DMS79 treated with DMSO at 0.1 percent for 48 hours (cell line): ENCODE measurements at regions not wholly inside any gene's neighbourhood (a gene's known extent, or its start where the extent isn't known, plus 50 kb on each side); places are given as distances from the start of the nearest gene placed in this dataset.
"Not testable (repeated sequence)": the region's sequence is repeated elsewhere in the genome, so short reads cannot be mapped to it uniquely, and the experiment has no call there.

ENCODE experiments used
- DNase-seq: peaks from one replicate; lab custom pipeline; 2025; lab: John Stamatoyannopoulos, UW

DNA sequence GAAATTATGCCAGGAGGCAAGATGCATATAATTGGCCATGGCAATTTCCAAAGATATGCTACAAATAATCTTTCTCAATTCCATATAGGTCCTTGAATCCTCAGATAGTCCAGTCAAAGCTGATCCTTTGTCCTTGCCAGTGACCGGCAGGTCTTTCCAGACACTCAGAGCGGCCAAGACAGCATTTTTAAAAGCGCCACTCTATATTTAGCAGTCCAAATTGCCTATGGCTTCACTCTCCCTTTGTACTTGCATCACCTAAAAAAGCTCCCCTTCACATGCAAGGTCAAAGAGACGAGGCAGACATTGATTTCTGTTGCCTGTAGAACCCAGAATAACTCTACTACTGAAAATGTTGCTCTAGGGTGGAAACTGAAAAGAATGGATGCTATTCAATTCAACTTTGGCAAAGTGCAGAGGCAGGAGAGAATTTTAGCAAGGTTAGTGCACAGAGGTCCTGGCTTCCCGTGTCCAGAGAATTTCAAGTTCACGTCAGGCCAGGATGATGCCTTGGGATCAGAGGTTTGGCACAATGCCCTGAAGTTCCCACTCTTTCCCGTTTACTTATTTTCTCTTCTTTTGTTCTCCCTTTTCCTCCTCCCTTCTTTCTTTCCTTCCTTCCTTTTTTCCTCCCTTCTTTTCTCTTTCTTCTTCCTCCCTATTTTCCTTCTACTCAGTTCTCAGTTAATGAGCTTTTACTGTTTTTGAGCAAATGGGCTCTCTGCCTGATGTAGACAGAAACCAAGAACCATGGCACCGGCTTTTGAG lies 108.5 kb downstream of the KCNK1 start:
- DNase-seq: no peak

DNA sequence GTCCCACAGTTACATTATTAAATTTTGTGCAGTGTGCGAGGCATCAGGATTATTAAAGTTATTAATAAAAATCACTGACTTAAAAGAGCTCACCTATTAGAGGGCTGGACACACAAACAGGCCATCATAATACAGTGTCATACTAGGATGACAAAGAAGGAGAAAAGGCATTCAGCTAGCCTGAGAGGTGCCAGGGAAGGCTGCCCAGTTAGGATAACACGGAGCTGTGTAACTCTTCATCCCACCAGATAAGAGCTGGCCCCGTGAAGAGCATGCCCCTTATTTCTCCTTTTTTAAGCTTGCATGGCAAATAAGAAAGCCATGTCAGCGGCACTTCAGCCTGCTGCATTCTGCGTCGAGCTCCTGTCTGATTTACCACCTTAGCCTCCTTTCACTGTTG lies 109.5 kb downstream of the KCNK1 start:
- DNase-seq: no peak

DNA sequence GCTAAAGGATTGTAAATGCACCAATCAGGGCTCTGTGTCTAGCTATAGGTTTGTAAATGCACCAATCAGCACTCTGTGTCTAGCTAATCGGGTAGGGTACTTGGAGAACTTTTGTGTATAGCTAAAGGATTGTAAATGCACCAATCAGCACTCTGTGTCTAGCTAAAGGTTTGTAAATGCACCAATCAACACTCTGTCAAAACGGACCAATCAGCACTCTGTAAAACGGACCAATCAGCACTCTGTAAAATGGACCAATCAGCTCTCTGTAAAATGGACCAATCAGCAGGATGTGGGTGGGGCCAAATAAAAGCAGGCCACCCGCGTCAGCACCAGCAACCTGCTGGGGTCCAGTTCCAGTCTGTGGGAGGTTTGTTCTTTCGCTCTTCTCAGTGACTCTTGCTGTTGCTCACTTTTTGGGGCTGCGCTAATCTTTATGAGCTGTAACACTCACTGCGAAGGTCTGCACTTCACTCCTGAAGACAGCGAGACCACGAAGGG lies 110.3 kb downstream of the KCNK1 start:
- not testable (repeated sequence) for DNase-seq

DNA sequence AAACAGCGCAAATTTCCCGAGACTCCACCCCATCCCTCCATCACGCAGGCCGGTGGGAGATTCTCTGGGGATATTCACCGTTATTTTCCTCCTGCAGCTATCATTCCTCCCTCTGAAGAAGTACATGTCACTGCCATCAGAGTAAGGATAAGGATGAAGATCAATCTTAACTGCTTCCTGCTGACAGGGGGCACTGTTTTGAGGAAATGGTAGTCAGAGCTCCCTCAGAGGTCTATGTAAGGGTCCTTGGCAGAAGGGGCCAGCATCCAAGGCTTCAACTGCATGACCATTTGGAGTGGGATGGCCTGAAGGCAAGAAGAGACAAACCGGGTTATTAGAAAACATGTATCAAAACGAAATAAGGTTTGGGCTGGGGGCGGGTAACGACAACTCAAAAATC lies 111.5 kb downstream of the KCNK1 start:
- no peak for DNase-seq

DNA sequence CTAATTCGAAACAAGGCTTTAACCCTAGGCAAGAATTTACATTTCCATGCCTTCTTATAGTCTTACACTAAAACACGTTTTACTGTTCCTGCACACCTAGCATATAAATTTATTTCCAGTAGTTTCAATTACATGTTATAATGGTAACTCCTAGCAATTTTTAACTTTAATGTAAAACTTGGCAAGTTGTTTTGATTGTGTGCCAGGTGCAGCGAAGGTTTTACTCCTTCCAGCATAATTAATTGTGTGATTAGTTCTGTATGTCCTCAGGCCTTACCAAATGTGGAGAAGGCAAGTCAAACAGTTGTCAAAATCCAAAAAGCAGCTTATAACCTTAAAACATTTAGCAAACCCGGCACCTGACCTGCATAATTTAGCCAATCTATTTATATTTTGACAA lies 114.8 kb downstream of the KCNK1 start:
- DNase-seq: no peak

DNA sequence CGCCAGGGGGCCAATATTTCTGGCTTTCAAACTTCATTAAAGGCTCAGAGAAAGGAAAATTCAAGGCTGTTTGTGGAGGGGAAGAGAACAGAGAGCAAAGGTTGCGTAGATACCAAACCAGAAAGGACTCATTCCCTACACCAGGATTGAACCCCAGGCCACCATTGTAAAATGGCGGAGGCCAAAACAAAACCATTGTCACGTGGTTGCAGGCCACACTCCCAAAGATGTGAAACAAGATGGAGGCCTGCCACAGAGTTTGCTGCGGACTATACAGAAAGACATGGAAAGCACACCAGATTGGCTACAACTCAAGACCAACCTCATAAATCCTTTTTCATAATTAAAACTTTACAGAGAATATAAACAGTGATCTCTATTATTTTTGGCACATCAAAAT lies 116.5 kb downstream of the KCNK1 start:
- DNase-seq: no peak

DNA sequence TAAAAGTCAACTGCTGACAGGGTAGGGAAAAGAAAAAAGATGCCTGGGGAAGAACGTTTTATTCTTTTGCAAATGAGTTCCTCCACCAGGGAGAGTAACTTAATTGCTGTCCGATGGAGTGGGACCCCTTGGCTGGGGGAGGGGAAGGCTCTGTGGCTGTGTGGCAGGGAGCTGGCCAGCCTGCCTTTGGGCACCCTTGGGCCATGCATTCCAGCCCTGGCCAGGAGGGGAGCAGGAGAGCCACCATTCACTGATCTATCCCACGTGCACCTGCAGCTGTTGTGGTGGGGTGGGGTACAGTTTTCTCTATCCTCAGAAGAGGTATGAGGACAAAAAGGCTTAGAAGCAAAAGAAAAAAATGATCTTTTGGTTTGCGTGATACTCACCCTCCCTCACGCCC lies 116.9 kb downstream of the KCNK1 start:
- no peak for DNase-seq

DNA sequence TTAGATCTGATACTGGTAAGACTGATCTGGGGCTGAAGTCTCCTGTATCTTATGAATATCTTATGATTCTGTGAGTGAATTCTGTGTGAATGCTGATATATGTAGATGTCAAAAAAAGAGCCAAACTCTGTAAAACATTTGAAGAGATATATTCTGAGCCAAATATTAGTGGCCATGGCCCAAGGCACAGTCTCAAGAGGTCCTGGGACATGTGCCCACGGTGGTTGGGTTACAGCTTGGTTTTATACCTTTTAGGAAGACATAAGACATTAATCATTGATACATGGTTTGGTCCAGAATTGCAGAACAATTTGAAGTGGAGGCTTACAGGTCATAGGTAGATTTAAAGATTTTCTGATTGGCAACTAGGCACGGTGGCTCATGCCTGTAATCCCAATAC lies 118.3 kb downstream of the KCNK1 start:
- DNase-seq: no peak

DNA sequence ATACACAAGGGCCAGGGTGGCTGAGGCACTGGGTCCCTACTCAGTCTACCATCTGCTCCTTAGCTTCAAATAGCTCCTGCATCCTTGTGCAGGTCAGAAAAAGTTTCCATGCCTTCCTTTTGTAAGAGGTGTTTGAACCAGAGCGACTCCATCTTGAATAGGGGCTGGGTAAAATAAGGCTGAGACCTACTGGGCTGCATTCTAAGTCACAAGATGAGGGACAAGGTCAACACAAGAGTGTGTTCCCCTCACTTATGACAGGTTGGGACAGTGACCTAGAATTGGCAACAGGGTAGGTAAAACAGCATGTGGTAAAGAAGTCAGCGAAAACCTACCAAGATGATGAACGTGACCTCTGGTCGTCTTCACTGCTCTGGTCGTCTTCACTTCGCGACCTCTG lies 120.5 kb downstream of the KCNK1 start:
- DNase-seq: no peak

DNA sequence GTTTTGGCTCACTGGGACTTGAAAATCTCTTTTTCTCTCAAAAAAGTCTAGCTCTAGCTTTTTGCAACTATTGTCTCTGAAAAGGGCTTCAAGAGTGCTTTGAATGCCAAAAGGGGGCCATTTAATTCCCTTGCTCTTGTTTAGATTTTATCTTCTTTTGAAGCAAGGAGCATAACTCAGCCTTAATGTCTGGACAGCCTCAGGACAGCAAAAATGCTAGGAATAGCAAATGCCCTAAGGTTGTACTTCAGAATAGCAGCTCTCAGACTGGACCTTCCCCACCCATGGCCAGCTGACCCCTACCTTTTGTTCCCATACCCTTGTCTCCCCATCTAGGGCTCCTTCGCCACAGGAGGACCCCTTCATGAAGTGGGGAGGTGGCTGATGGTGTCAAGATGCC lies 121.4 kb downstream of the KCNK1 start:
- DNase-seq: no peak

DNA sequence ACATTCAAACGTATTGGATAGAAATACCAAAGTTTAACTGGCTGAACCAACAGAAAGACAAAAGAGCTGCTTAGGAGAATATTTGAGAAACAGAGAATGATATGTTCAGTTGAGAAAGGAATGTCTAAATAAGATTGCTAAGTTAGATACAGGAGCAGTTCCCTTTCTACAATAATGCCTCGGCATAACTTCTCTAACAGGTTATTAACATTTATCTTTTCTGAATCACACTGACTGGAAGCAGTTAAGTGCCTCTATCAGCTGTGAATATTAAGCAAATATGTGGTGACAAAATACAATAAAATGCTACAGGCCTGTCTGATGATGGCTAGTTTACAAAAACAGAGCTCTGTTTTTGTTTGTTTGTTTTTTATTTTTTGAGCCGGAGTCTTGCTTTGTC lies 121.9 kb downstream of the KCNK1 start:
- DNase-seq: no peak

DNA sequence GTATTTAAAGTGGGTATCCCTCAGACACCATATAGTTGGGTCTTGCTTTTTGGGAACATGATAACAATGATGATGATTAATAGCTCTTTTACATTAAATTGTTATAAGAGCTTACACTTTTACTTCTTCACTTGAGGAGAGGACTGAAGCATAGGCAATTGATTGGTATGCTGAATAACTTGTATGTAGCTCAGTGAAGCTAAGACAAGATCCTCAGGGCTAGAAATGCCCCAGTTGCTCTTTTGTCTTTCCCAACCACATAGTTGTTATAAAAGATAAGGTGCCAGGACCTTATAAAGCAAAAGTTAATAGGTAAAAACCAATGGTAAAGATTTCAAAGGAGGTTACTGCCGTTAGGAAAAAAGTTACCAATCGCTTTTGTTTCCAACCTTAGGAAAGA lies 123.4 kb downstream of the KCNK1 start:
- DNase-seq: no peak

DNA sequence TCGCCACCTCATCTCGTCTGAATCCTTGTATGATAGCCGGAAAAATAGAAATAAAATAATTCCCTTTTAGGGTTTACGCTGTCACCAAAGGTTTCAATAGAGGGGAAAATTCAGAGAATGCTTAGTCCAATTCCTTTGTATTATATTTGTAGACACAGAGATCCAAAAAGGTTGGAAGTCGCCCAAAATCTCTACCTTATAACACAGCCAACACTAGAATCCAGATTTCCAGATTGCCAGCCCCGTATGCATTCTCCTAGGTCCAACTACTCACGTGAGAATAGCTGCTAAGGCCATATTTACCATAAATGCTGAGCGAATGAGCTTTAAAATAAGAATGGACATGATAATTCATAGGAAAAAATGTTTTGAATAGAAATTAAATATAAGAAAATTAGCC lies 124.5 kb downstream of the KCNK1 start:
- no peak for DNase-seq

DNA sequence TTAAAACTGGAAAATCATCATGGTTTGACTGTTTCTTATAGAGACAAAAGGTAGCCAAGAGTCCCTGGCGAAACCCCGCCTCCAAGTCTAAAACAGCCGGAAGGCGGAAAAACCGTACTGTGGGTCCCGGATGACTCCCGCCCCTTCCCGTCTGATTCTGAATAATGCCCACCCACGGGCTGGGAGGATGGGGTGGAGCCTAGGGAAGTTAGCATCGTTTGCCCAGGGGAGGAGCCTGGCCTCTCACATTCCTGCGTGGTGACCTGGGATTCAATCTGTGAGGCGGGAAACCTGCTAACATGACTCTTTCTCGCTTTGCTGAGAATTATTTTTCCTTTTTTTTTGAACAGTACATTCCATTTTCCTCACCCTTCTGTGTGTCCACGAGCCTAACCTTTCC lies 124.9 kb downstream of the KCNK1 start:
- DNase-seq: no peak

DNA sequence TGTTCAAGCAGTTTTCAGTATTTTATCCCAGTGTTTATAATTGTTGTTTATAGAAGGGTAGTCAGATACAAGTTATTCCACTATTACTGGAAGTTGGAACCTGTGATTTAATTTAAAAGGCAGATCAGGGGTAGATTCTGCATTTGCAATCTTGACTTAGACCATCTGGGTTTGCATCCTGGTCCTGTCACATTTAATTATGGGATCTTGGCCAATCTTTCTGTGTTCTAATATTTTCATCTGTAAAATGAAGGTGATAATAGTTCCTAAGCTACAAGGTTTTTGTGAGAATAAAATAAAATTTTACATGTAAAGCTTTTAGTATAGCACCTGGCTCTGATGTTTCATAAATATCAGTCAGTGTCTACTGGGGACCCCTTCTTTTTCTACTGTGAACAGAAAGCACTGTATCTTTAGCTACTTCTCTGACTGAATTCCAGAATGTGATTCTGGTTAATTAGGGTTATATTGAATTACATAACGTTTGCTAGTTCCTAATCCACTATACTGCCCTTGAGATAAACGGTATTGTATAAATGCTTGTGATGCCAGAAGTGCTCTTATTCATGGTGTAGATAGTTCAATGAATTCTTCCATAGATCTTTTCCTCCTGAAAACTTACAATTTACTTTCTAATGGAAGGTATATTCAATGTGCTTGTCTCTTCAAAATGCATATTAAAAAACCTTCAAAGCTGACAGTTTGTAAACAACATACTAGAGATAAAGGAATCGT lies 131.0 kb downstream of the KCNK1 start:
- no peak for DNase-seq

DNA sequence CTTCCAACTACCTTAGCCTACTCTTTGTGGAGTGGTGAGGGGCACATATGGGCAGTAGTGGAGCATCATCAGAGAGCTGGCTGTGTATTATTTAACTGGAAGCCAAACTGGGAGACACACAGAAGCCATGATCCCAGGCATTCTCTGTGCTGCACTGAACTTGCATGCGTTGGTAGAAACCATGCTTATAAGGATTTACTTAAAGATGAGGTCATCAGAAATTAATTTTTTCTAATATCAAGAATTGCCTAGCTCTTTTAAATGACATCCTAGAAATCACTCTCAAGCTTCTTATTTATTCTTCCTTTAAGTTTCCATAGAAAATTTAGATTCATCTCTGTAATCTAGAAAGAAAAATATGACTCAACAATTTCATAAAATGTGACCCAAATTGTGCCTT lies 136.2 kb downstream of the KCNK1 start:
- no peak for DNase-seq

DNA sequence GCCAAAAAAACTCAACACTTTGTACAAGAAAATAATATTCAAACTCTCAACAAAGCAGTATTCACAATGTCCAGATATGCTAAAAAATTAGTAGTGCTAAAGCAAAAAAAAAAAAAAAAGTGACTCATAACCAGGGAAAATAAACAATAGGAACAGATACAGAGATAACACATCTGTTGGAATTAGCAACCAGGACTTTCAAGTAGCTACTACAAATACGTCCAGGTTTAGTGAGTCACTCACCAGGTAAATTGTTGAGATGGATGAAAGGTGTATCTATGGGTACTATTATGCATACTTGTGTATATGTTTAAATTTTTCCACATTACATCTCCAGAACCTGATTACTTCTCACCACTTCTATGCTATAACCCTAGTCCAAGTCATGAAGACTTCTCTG lies 144.8 kb upstream of the SLC35F3 start:
- DNase-seq: no peak

DNA sequence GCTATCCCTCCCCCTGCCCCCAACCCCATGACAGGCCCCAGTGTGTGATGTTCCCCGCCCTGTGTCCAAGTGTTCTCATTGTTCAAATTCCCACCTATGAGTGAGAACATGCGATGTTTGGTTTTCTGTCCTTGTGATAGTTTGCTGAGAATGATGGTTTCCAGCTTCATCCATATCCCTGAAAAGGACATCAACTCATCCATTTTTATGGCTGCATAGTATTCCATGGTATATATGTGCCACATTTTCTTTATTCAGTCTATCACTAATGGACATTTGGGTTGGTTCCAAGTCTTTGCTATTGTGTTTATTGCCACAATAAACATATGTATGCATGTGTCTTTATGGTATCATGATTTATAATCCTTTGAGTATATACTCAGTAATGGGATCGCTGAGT lies 140.2 kb upstream of the SLC35F3 start:
- DNase-seq: not testable (repeated sequence)

DNA sequence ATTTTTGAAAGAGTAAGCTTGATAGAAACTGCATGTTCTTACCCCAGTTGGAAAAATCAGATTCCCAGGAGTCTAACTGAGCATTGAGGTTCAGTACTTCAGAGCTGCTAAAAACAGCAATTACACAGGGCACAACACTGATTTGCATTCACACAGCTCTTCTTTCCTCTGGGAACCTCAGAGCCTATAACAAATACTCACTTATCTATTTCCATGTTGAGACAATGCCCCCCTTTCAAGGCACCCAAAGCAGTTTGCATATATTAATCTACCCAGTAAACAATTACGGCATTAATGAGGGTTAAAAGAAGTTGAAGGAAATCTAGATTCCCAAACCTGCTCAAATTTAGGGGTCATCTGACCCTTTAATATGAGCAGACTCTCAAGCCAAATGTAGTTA lies 126.9 kb upstream of the SLC35F3 start:
- no peak for DNase-seq

DNA sequence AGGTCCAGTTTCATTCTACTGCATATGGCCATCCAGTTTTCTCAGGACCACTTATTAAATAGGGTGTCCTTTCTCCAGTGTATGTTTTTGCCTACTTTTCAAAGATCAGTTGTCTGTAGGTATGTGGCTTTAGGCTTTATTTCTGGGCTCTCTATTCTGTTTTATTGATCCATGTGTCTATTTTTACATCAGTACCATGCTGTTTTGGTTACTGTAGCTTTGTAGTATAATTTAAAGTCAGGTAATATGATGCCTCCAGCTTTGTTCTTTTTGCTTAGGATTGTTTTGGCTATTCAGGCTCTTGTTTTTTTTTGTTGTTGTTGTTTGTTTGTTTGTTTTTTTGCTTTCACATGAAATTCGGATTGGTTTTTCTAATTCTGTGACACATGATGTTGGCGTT lies 124.4 kb upstream of the SLC35F3 start:
- DNase-seq: no peak

DNA sequence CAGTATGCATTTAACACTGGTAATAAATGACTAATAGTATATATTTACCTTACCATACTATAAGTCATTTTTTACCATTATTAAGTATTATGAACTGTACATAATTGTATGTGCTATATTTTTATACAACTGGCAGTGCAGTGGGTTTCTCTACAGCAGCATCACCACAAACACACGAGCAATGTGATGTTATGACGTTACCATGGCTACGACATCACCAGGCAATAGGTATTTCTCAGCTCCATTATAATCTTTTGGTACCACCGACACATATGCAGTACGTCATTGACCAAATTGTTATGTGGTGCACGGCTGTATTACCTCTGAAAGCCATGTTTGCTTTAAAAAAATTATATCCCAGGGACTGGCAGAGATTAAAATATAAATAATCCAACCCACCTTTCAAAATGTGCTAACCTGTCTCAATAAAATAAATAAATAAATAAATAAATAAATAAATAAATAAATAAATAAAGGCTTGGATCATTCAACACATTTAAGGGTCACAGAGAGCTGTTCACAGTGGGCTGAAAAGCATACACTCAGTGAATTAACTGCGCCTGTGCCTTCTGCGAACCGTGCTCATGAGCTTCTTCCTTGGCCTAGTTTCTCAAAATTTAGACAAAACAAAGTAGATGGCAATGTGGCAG lies 121.4 kb upstream of the SLC35F3 start:
- no peak for DNase-seq

DNA sequence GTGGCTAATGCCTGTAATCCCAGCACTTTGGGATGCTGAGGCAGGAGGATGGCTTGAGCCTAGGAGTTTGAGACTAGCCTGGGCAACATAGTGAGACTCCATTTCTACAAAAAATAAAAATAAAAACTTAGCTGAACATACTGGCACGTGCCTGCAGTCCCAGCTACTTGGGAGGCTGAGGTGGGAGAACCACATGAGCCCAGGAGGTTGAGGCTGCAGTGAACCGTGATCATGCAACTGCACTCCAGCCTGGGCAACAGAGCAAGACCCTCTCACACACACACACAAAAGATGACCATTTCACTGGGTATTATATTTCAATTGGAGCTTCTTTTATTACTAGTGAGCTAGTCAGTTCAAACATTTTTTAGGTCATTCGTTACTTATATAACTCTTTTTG lies 116.9 kb upstream of the SLC35F3 start:
- no peak for DNase-seq

DNA sequence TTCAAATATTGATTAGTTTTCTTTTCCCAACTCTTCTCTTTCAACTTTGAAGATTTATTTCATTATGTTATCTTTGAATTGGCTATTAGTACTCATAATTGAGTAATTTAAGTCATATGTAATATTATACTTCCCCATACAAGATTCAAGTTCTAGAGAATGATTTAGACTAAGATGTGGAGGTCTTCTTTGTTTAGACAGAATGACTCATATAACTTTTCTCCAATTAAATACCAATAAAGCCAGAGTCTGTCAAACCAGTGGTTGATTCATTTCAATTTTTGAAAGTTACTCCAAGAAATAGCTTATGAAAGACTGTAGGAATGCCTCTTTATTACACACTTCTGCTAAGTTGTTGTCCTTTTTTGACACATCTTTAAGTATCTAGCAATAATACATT lies 115.8 kb upstream of the SLC35F3 start:
- no peak for DNase-seq
